Endodermal cell (in vitro differentiated cells): ENCODE measurements at regions not wholly inside any gene's neighbourhood (a gene's known extent, or its start where the extent isn't known, plus 50 kb on each side); places are given as distances from the start of the nearest gene placed in this dataset.

Experiments
- DNase-seq: peaks from one replicate; pipeline ENCODE4 v3.0.0-alpha.2; 2017
- H3K27ac ChIP-seq: 2 replicates; pipeline ENCODE4 v1.5.1; 2013; ENCODE audit warnings: mild to moderate bottlenecking, low read depth, low read length, moderate library complexity
- H3K27me3 ChIP-seq: 2 replicates; pipeline ENCODE4 v1.6.1; 2013; ENCODE audit warnings: mild to moderate bottlenecking, low read length, moderate library complexity; ENCODE audit not compliant: insufficient read depth, control insufficient read depth, poor library complexity, severe bottlenecking
- H3K36me3 ChIP-seq: 2 replicates; pipeline ENCODE4 v1.7.0; 2013; ENCODE audit warnings: mild to moderate bottlenecking, low read length, moderate library complexity; ENCODE audit not compliant: control insufficient read depth, insufficient read depth
- H3K4me1 ChIP-seq: one replicate; pipeline ENCODE4 v1.7.0; 2013; ENCODE audit warnings: low read length; ENCODE audit not compliant: control insufficient read depth, insufficient read depth
- H3K4me3 ChIP-seq: 2 replicates; pipeline ENCODE4 v1.5.1; 2013; ENCODE audit warnings: mild to moderate bottlenecking, low read length, moderate library complexity
- H3K9ac ChIP-seq: 2 replicates; pipeline ENCODE4 v1.6.1; 2013; ENCODE audit warnings: mild to moderate bottlenecking, low read length, moderate library complexity; ENCODE audit not compliant: poor library complexity, severe bottlenecking; ENCODE audit errors: extremely low read depth
- H3K9me3 ChIP-seq: 2 replicates; pipeline ENCODE4 v1.6.1; 2013; ENCODE audit warnings: mild to moderate bottlenecking, low read length, moderate library complexity; ENCODE audit not compliant: control insufficient read depth
- H3K27ac Mint-ChIP-seq: 2 replicates; pipeline ENCODE4 v1.8.0; 2020; ENCODE audit warnings: mixed read lengths
- H3K27me3 Mint-ChIP-seq: 2 replicates; pipeline ENCODE4 v1.8.0; 2021; ENCODE audit warnings: mild to moderate bottlenecking, mixed read lengths; ENCODE audit not compliant: insufficient read depth
- H3K36me3 Mint-ChIP-seq: 2 replicates; pipeline ENCODE4 v1.8.0; 2020; ENCODE audit warnings: low read depth, mixed read lengths
- H3K4me1 Mint-ChIP-seq: 2 replicates; pipeline ENCODE4 v1.8.0; 2020; ENCODE audit warnings: mixed read lengths
- H3K4me3 Mint-ChIP-seq: 2 replicates; pipeline ENCODE4 v1.8.0; 2020; ENCODE audit warnings: mild to moderate bottlenecking, moderate library complexity, mixed read lengths
- H3K9me3 Mint-ChIP-seq: 2 replicates; pipeline ENCODE4 v1.8.0; 2020; ENCODE audit warnings: mild to moderate bottlenecking, mixed read lengths
- WGBS, 2 experiments: methylation state at CpG; one replicate each; pipeline versions ENCODE4 v1.1.5 to v1.1.7; 2013; ENCODE audit warnings: missing lambda C conversion rate in 2 of 2, mixed read lengths in 1 of 2; ENCODE audit not compliant: insufficient coverage in 1 of 2, insufficient read length in 1 of 2; 5-methylcytosine and 5-hydroxymethylcytosine counted together
- TF ChIP-seq, protein P1 (sequence below): fragments of 200-600 bp; sonication (generic); conservative IDR thresholded peaks from 2 replicates; pipeline ENCODE4 v1.5.0; 2021; ENCODE audit warnings: antibody characterized with exemption, mild to moderate bottlenecking

DNA sequence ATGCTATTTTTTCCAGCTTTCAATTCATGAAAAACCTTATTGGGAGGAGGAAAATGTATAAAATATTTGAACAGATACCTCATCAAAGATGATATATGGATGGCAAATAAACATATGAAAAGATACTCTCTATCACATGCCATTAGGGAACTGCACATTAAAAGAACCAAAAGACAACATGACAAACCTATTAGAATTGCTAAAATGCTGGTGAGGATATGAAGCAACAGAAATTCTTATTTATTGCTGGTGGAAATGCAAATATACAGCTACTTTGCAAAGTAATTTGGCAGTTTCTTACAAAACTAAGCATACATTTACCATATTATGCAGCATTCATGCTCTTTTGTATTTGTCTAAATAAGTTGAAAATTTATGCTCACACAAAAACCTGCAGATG, 1783.9 kb upstream of the PCDH20 start:
- H3K36me3 Mint-ChIP-seq: no peaks in the 10 kb centered on the region
- TF ChIP-seq, protein P1, sequence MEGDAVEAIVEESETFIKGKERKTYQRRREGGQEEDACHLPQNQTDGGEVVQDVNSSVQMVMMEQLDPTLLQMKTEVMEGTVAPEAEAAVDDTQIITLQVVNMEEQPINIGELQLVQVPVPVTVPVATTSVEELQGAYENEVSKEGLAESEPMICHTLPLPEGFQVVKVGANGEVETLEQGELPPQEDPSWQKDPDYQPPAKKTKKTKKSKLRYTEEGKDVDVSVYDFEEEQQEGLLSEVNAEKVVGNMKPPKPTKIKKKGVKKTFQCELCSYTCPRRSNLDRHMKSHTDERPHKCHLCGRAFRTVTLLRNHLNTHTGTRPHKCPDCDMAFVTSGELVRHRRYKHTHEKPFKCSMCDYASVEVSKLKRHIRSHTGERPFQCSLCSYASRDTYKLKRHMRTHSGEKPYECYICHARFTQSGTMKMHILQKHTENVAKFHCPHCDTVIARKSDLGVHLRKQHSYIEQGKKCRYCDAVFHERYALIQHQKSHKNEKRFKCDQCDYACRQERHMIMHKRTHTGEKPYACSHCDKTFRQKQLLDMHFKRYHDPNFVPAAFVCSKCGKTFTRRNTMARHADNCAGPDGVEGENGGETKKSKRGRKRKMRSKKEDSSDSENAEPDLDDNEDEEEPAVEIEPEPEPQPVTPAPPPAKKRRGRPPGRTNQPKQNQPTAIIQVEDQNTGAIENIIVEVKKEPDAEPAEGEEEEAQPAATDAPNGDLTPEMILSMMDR: no peak
- Histone ChIP-seq H3K9ac (no peak overlapping the region), H3K9me3 (no peaks in the 10 kb centered on the region), H3K27me3 (no peaks in the 10 kb centered on the region), H3K4me1 (no peaks in the 10 kb centered on the region), H3K36me3 (no peaks in the 10 kb centered on the region), H3K4me3 (no peak overlapping the region), H3K27ac (no peak overlapping the region)
- H3K27ac Mint-ChIP-seq: no peak overlapping the region
- peaks cover 2% of the 10 kb centered on the region for H3K4me1 Mint-ChIP-seq
- DNase-seq: no peak
- peaks cover 2% of the 10 kb centered on the region for H3K9me3 Mint-ChIP-seq
- H3K4me3 Mint-ChIP-seq: no peak overlapping the region
- H3K27me3 Mint-ChIP-seq: no peaks in the 10 kb centered on the region

GRCh38 chr13:63198071-63198470, 1782.4 kb upstream of the PCDH20 start:
- TF ChIP-seq, protein P1: no peak
- no peaks in the 10 kb centered on the region for H3K27me3 ChIP-seq
- no peak overlapping the region for H3K27ac ChIP-seq
- H3K9ac ChIP-seq: no peak overlapping the region
- 80 to 94% methylated on average over 1 to 2 of the region's 2 CpGs for WGBS, 2 experiments
- H3K4me1 ChIP-seq: no peaks in the 10 kb centered on the region
- H3K36me3 Mint-ChIP-seq: no peaks in the 10 kb centered on the region
- H3K9me3 Mint-ChIP-seq: peaks cover 2% of the 10 kb centered on the region
- no peak overlapping the region for H3K4me3 ChIP-seq
- no peaks in the 10 kb centered on the region for H3K9me3 ChIP-seq
- H3K27me3 Mint-ChIP-seq: no peaks in the 10 kb centered on the region
- H3K4me3 Mint-ChIP-seq: no peak overlapping the region
- no peaks in the 10 kb centered on the region for H3K36me3 ChIP-seq
- DNase-seq: no peak
- no peak overlapping the region for H3K27ac Mint-ChIP-seq
- peaks cover 2% of the 10 kb centered on the region for H3K4me1 Mint-ChIP-seq

DNA sequence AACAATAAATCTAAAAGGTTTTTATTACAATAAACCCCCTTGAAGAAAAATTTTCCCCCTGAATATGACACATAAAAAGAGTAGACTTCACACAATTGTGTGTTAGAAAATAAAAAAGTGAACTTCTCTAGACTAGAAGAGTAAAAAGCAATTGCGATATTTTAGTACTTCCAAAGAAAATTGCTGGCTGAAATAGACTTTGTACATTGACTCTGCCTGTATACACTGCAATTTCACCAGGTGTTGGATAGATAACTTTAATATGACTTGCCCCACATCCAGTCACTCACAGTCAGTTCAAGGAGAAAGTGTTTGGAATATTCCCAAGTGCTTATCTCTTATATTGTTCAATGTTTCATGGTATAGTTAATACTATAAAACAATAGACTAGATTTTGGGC, 1780.1 kb upstream of the PCDH20 start:
- Histone ChIP-seq H3K27me3 (no peaks in the 10 kb centered on the region), H3K27ac (no peak overlapping the region), H3K4me3 (no peak overlapping the region), H3K4me1 (no peaks in the 10 kb centered on the region), H3K36me3 (no peaks in the 10 kb centered on the region), H3K9me3 (no peaks in the 10 kb centered on the region), H3K9ac (no peak overlapping the region)
- Mint-ChIP-seq H3K4me1 (no peaks in the 10 kb centered on the region), H3K9me3 (peaks cover 2% of the 10 kb centered on the region), H3K27me3 (no peaks in the 10 kb centered on the region), H3K36me3 (no peaks in the 10 kb centered on the region), H3K27ac (no peak overlapping the region), H3K4me3 (no peak overlapping the region)
- 95 to 100% methylated on average over 1 of the region's 1 CpG for WGBS, 2 experiments
- no peak for DNase-seq
- TF ChIP-seq, protein P1: no peak
